ENCODE measurements at regions not wholly inside any gene's neighbourhood (a gene's known extent, or its start where the extent isn't known, plus 50 kb on each side); places are given as distances from the start of the nearest gene placed in this dataset.

DNA sequence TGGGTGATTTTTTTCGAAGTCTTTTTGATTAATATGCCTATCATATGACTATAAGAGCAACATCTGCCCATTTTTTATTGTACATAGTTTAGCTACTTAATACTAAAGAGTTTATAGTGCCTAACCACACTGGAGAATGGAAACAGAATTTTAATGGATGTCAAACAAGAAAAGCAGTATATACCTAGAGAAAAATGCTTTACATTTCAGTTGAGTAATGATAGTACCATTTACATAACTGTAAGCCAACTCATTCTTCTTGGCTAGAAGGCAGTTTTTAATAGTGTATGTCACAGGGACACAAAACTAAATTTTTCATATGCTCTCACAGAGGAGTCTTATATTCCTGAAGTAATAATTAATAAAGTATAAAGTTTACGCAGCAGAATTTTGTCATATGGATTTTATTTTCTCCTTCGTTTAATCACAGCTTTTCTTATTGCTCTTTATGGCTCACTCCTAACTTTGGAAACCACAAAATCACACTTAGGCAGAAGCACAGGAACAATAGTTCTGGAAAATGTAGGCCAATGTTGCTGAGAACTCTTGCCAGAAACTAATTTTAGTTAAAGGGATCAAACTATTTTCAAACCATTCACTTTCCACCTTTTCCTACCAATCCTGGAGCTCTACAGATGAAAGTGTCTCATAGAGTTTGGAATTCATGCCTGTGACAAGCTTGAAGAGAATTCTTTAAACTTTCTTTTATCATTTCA is 243.6 kb downstream of the ZIC1 start:
- in situ Hi-C loops (cut with MboI; ENCODE audit: low pct_unique_long_range_greater_than_20kb, low sequenced_read_pairs, unreplicated experiment): no loop called here
- TF ChIP-seq, protein P1, sequence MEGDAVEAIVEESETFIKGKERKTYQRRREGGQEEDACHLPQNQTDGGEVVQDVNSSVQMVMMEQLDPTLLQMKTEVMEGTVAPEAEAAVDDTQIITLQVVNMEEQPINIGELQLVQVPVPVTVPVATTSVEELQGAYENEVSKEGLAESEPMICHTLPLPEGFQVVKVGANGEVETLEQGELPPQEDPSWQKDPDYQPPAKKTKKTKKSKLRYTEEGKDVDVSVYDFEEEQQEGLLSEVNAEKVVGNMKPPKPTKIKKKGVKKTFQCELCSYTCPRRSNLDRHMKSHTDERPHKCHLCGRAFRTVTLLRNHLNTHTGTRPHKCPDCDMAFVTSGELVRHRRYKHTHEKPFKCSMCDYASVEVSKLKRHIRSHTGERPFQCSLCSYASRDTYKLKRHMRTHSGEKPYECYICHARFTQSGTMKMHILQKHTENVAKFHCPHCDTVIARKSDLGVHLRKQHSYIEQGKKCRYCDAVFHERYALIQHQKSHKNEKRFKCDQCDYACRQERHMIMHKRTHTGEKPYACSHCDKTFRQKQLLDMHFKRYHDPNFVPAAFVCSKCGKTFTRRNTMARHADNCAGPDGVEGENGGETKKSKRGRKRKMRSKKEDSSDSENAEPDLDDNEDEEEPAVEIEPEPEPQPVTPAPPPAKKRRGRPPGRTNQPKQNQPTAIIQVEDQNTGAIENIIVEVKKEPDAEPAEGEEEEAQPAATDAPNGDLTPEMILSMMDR (IDR thresholded peaks at IDR 0.05; ENCODE audit: extremely low read depth, insufficient read depth, missing control alignments): no peak
- no peak for DNase-seq (ENCODE audit: low spot score)

DNA sequence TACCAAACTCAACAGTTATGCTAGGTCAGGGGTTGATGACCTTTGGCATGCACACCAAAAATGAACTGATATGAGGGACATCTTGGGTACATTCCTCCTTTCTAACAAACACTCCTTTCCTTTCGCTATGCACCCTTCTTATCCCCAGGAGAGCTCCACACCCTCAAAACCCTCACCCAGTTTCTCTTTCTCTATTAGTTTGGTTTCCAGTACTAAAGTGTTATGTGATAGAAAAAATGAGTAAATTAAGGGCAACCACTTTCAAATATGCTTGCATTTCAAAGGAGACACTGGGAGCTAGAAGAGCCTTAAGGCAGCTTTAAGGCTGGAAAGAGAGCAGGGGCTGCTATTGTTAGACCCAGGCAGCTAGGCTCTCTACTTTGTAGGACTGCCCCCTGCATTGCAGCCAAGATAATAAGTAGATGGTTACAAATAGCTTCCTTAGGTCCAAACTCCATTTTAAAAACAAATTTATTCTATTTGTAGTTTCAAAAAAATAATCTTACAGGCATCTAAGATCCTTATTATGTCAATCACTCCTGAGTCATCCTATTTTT is 244.3 kb downstream of the ZIC1 start:
- TF ChIP-seq, protein P1 (IDR thresholded peaks at IDR 0.05; ENCODE audit: extremely low read depth, insufficient read depth, missing control alignments): no peak
- DNase-seq (ENCODE audit: low spot score): no peak
- in situ Hi-C loops (cut with MboI; ENCODE audit: low pct_unique_long_range_greater_than_20kb, low sequenced_read_pairs, unreplicated experiment): no loop called here

- no peak for DNase-seq (ENCODE audit: low spot score)
- in situ Hi-C loops (cut with MboI; ENCODE audit: low pct_unique_long_range_greater_than_20kb, low sequenced_read_pairs, unreplicated experiment): no loop called here
- TF ChIP-seq, protein P1 (IDR thresholded peaks at IDR 0.05; ENCODE audit: extremely low read depth, insufficient read depth, missing control alignments): no peak
These were observed 245.7 kb downstream of the ZIC1 start for GRCh38 chr3:147654827-147655226.

DNA sequence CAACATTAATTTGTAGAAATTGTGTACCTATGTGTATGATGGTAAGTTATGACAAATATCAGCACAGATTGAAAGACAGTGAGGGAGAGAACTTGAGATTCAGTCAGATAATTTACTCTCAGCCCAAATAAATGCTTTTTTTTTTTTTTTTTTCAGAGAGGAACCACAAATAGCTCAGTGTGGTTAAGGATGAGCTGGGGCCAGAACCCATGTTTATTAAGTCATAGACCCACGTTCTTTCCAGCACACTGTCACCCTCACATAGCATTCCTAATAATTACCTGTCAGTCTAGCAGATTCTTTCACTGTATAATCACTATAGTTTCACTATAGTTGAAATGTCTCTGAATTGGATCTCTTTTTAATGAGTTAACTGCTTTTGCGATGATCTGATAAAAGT is 246.1 kb downstream of the ZIC1 start:
- no peak for DNase-seq (ENCODE audit: low spot score)
- in situ Hi-C loops (cut with MboI; ENCODE audit: low pct_unique_long_range_greater_than_20kb, low sequenced_read_pairs, unreplicated experiment): no loop called here
- TF ChIP-seq, protein P1 (IDR thresholded peaks at IDR 0.05; ENCODE audit: extremely low read depth, insufficient read depth, missing control alignments): no peak

DNA sequence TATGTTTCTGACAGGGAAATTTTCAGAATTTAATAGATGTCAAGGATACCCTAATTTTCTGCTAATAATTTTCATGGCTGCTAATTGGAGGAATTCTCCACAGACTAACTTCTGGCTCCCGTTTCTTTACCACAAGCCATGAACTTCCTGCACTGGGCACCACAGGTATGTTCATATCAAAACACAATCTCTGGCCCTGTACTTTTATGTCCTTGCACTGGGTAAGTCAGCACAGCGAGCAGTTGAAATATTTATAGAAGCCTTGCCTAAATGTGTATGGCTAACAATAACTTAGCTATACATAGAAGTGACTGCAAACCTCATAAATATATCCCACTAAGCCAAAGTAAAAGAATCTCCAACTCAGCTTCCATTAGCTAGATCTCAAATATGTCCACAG is 246.9 kb downstream of the ZIC1 start:
- TF ChIP-seq, protein P1 (IDR thresholded peaks at IDR 0.05; ENCODE audit: extremely low read depth, insufficient read depth, missing control alignments): no peak
- DNase-seq (ENCODE audit: low spot score): no peak
- in situ Hi-C loops (cut with MboI; ENCODE audit: low pct_unique_long_range_greater_than_20kb, low sequenced_read_pairs, unreplicated experiment): no loop called here

GRCh38 chr3:147661916-147662315 is 252.8 kb downstream of the ZIC1 start:
- TF ChIP-seq, protein P1 (IDR thresholded peaks at IDR 0.05; ENCODE audit: extremely low read depth, insufficient read depth, missing control alignments): no peak
- DNase-seq (ENCODE audit: low spot score): no peak
- in situ Hi-C loops (cut with MboI; ENCODE audit: low pct_unique_long_range_greater_than_20kb, low sequenced_read_pairs, unreplicated experiment): no loop called here

All from GM13977 (cell line).